GM12872 (cell line): ENCODE measurements at regions not wholly inside any gene's neighbourhood (a gene's known extent, or its start where the extent isn't known, plus 50 kb on each side); places are given as distances from the start of the nearest gene placed in this dataset.

Experiments
- CTCF ChIP-seq: IDR thresholded peaks from 3 replicates; pipeline ENCODE4 v1.5.1; 2011; ENCODE audit warnings: low read depth, mild to moderate bottlenecking, low read length, moderate library complexity; ENCODE audit not compliant: insufficient read depth

DNA sequence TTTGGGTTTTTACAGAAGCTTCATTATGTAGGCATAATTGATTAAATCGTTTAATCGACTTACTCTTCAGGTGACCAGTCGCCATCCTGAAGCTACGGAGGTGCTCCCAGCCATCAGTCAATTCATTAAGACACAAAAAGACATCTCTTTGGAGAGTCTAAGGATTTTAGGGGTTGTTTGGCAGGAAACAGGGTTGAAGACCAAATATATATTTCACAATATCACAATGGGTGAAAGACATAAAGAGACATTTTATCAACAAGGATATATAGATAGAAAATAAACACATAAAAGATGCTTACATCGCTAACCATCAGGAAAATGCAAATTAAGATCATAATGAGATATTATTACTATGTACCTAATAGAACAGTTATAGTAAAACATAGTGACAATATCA lies 104.0 kb upstream of the SIRPG start:
- TF ChIP-seq CTCF = no peak

DNA sequence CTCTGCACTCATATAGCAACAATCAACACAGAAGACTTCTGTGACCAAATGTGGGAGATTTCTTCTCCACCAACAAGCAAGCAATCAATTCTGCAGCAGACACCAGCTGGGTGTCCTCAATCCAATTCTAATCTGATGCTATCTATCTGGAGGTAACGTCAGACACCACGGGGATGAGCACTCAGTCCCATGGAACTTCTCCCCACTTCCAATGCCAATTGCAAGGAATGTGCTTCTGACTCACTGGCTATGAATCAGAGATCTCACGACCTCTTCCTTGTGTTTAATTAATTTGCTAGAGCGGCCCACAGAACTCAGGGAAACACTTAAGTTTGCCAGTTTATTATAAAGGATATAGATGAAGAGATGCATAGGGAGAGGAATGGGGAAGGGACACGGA lies 103.5 kb upstream of the SIRPG start:
- no peak for TF ChIP-seq CTCF

DNA sequence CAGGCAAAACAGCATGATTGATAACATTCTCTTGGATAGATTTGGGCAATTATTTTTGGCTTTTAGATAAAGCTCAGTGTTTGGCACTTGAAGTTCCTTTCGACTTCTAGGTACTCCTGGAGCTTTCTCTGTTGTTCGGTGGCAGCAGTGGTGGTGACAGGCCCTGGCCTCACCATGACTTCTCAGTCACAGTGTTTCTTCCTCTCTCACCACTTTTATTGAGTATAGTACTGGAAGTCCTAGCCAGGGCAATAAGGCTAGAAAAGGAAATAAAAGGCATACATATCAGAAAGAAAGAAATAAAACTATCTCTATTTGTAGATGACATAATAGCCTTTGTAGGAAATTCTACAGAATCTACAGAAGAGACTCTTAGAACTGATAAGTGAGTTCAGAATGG lies 101.2 kb upstream of the SIRPG start:
- TF ChIP-seq CTCF = no peak

GRCh38 chr20:1757606-1758512 lies 100.3 kb upstream of the SIRPG start:
- TF ChIP-seq CTCF = no peak

DNA sequence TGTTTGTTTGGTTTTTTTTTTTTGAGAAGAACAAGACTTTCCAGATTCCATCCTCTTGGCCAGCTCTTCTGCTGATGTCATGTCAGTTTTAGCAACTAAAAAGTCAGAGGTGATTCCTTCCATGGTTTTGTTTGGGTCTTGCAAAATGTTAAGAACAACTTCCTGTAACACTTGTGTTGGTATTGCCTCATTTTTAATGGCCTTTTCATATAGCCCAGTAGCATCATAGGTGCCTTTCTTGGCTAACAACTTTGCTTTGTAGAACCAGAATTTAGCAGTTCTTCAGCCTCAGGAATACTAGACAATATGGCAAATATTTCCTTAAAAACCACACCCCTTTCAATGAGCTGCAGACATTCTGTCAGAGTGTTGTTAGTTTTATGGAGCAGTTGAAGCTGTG lies 99.5 kb upstream of the SIRPG start:
- TF ChIP-seq CTCF = no peak

DNA sequence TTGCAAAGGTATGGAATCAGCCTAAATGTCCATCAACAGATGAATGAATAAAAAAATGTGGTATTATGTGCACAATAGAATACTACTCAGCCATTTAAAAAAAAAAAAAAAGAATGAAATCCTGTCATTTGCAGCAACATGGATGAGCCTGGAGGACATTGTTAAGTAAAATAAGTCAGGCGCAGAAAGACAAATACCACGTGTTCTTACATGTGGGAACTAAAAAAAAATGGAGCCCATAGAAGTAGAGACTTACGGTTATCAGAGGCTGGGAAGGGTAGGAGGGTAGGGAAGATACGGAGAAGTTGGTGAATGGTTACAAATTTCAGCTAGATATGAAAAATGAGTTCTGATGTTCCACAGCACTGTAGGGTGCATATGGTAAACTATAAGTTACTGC lies 97.2 kb upstream of the SIRPG start:
- TF ChIP-seq CTCF = no peak

- TF ChIP-seq CTCF = no peak
Measured at GRCh38 chr20:1754306-1754705, 96.7 kb upstream of the SIRPG start.
